ENCODE measurements at regions not wholly inside any gene's neighbourhood (a gene's known extent, or its start where the extent isn't known, plus 50 kb on each side); places are given as distances from the start of the nearest gene placed in this dataset.
A peak's percentile ranks its signal among the peaks of the same experiment; 100 is the strongest.

DNA sequence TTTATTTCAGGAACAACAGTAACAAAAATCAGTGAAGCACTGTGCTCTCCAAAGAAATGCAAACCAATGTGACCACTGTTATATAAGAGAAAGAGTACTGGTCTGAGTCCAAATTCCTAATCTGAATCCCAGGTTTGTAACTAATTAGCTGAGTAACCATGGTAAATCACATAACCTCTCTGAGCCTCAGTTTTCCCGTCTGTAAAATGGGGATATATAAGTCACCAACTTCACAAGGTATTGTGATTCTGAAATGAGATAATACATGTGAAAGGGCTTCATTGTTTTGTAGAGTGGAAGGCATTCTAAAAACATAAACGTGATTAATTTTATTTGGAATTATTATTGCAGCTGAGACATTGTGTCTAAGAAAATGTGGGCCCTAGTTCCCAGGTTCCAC lies 91.3 kb upstream of the YPEL5 start:
- Mint-ChIP-seq H3K4me3 (no peak overlapping the region), H3K27ac (no peak overlapping the region), H3K27me3 (peaks cover 30% of the 10 kb centered on the region), H3K9me3 (ENCODE audit: low read depth) (no peaks in the 10 kb centered on the region), H3K36me3 (ENCODE audit: low read depth) (no peaks in the 10 kb centered on the region), H3K4me1 (no peaks in the 10 kb centered on the region)
- ChIA-PET CTCF (no interaction called here), POLR2A (interaction anchor here (0.8 kb wide), 1 partner anchor 1089 kb away, joined by 3 read pairs; no protein-coding TSS in a partner anchor)
- intact Hi-C loops (cut with DNase I, micrococcal nuclease), result no loop called here
- ATAC-seq (no peak), DNase-seq (no peak)

DNA sequence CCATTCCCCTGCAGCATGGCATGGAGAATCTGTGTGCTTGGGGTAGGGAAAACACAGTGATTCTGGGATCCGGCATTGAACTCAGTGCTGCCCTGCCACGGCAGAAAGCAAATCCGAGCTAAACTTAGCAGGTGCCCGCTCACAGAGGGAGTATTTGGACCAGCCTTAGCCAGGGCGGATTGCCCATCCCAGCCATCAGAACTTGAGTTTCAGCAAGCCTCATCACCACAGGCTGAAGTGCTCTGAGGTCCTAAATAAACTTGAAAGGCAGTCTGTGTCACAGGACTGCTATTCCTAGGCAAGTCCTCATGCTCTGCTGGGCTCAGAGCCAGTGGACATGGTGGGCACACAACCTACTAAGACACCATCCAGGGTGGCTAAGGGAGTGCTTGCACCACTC lies 86.2 kb upstream of the YPEL5 start:
- intact Hi-C loops (cut with DNase I, micrococcal nuclease), result no loop called here
- ATAC-seq (no peak), DNase-seq (no peak)
- Mint-ChIP-seq H3K4me1 (no peaks in the 10 kb centered on the region), H3K36me3 (ENCODE audit: low read depth) (no peaks in the 10 kb centered on the region), H3K27me3 (peaks cover 24% of the 10 kb centered on the region), H3K27ac (no peak overlapping the region), H3K4me3 (no peak overlapping the region), H3K9me3 (ENCODE audit: low read depth) (peaks cover 21% of the 10 kb centered on the region)
- ChIA-PET CTCF (no interaction called here), POLR2A (no interaction called here)

DNA sequence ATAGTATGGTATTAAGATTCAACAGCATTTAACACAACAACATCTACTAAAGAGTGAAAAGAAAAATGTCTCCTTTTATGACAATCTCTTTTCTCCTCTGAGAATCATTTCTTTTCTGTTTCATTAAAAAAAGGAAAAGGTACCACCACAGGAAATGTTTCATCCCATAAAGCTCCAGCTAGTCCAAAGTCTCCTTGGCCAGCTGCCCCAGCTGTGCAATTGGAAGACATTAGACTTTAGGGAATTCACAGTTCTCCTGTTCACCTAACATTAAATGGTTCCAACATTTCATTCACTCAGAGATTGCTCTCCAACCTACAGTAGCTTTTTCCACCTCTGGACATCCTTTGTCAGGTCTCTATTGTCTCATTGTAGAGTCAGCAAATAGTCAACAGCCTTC lies 78.7 kb upstream of the YPEL5 start:
- H3K27me3 Mint-ChIP-seq, result peaks cover 17% of the 10 kb centered on the region
- no peak overlapping the region for H3K27ac Mint-ChIP-seq
- ATAC-seq (no peak), DNase-seq (no peak)
- H3K36me3 Mint-ChIP-seq (ENCODE audit: low read depth), result no peaks in the 10 kb centered on the region
- H3K4me3 Mint-ChIP-seq, result no peak overlapping the region
- CTCF ChIA-PET, result no interaction called here
- H3K9me3 Mint-ChIP-seq (ENCODE audit: low read depth), result peaks cover 18% of the 10 kb centered on the region
- POLR2A ChIA-PET, result no interaction called here
- intact Hi-C loops (cut with DNase I, micrococcal nuclease), result no loop called here
- no peaks in the 10 kb centered on the region for H3K4me1 Mint-ChIP-seq

DNA sequence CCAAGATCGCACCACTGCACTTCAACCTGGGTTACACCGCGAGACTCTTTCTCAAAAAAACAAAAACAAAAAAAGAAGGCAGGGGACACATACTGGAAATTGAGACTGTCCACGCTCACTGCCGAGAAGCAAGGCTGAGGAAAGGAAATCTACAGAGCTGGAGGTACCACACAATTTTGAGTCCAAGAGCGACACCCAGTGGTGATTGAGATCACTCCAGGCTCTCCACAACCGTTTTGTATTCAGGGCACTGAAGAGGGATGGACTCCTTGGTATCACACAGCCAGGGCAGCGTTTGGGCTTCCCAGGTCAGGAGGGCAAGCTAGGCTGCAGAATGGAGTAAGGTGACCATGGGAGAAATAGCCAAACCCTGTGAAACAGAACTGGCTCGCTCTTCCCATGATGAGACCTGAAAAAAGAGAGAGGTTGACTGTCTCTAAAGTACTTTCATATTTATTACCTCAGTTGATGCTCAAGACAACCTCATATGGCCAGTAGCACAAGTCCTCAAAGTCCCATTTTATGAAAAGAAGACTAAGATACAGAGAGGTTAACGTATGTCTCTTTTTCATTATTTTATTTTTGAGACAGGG lies 74.5 kb upstream of the YPEL5 start:
- intact Hi-C loops (cut with DNase I, micrococcal nuclease), result loop anchor here (1.0 to 5.0 kb wide), 4 partner anchors 149 to 1115 kb away; no protein-coding TSS in a partner anchor
- no peaks in the 10 kb centered on the region for H3K4me1 Mint-ChIP-seq
- H3K36me3 Mint-ChIP-seq (ENCODE audit: low read depth), result no peaks in the 10 kb centered on the region
- no peak overlapping the region for H3K27ac Mint-ChIP-seq
- peak; percentile 92 for ATAC-seq
- H3K27me3 Mint-ChIP-seq, result peaks cover 25% of the 10 kb centered on the region
- ChIA-PET CTCF (interaction anchor here (0.7 to 3.9 kb wide), 9 partner anchors 10 to 765 kb away, joined by 3 to 49 read pairs (median 4); partner anchors contain the start of gene ALK), POLR2A (interaction anchor here (0.9 kb wide), 1 partner anchor 149 kb away, joined by 3 read pairs; no protein-coding TSS in a partner anchor)
- no peak overlapping the region for H3K4me3 Mint-ChIP-seq
- no peaks in the 10 kb centered on the region for H3K9me3 Mint-ChIP-seq (ENCODE audit: low read depth)
- DNase-seq, result peak; percentile 83

DNA sequence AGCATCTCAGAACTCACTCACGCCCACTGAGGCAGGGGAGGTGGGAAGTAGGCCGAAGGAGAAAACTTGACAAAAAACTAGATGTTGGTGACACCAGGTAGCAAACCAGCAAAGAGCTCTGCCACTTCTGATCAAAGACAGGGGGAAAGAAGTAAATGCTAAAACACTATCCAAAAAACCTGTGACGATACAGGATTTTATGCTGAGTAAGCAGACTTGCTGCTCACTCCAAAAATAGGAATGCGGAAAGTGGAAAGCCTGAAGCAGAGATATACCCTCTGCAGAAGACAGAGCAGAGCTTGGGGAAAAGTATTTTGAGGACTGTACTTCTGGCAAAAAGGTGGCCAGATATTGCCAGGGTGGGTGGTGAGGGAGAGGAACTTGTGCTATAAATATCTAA lies 73.3 kb upstream of the YPEL5 start:
- no peaks in the 10 kb centered on the region for H3K4me1 Mint-ChIP-seq
- H3K36me3 Mint-ChIP-seq (ENCODE audit: low read depth), result no peaks in the 10 kb centered on the region
- DNase-seq (no peak), ATAC-seq (no peak)
- ChIA-PET CTCF (interaction anchor here (0.8 to 3.9 kb wide), 4 partner anchors 30 to 639 kb away, joined by 3 to 49 read pairs (median 4); partner anchors contain the start of gene ALK), POLR2A (no interaction called here)
- intact Hi-C loops (cut with DNase I, micrococcal nuclease), result loop anchor here in 1 of 2 experiments (5.0 kb wide), 1 partner anchor 1116 kb away; no protein-coding TSS in a partner anchor
- H3K4me3 Mint-ChIP-seq, result no peak overlapping the region
- no peaks in the 10 kb centered on the region for H3K9me3 Mint-ChIP-seq (ENCODE audit: low read depth)
- peaks cover 29% of the 10 kb centered on the region for H3K27me3 Mint-ChIP-seq
- no peak overlapping the region for H3K27ac Mint-ChIP-seq

DNA sequence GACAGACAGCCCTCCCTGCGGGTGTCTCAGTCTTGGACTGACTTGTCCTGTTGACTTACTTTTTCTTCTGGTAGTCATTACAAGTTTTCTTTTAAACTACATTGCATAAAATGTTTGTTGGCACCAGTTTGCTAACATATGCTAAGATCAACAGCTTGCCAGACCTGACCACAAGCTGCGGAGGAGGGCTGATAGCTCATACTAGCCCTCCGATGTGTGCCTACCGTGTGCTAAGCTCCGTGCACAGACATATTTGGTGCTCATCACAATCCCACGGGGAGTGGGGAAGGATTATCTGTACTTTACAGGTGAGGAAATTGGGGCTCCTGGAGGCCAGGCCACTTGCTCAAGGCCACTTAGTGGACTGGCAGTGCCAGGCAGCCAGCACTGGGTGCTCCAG lies 72.8 kb upstream of the YPEL5 start:
- ChIA-PET POLR2A (no interaction called here), CTCF (interaction anchor here (0.8 to 3.9 kb wide), 3 partner anchors 29 to 528 kb away, joined by 3 to 49 read pairs (median 4); partner anchors contain the start of gene ALK)
- Mint-ChIP-seq H3K27ac (no peak overlapping the region), H3K27me3 (peaks cover 30% of the 10 kb centered on the region), H3K9me3 (ENCODE audit: low read depth) (no peaks in the 10 kb centered on the region), H3K36me3 (ENCODE audit: low read depth) (no peaks in the 10 kb centered on the region), H3K4me3 (no peak overlapping the region), H3K4me1 (no peaks in the 10 kb centered on the region)
- intact Hi-C loops (cut with DNase I, micrococcal nuclease), result loop anchor here in 1 of 2 experiments (5.0 kb wide), 1 partner anchor 1117 kb away; no protein-coding TSS in a partner anchor
- no peak for ATAC-seq
- DNase-seq, result no peak

DNA sequence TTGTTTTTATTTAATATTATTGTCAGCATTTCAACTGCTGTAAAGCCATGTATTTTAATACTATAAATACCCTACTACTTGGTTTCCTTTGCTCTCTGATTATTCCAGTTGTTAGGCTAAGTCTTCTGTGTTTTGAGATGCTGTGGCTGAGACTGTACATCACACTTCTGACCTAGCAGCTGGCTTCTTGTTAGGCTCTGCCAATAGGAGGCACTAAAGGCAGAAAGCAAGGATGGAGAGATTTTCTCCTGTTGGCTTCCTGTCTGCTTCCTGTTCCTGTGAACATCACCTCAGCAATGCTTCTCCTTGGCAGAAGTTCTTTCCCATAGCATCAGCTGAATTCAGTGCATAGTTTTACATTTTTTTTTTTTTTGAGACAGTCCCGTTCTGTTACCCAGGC lies 68.3 kb upstream of the YPEL5 start:
- no peaks in the 10 kb centered on the region for H3K9me3 Mint-ChIP-seq (ENCODE audit: low read depth)
- H3K27me3 Mint-ChIP-seq, result peaks cover 18% of the 10 kb centered on the region
- no peaks in the 10 kb centered on the region for H3K36me3 Mint-ChIP-seq (ENCODE audit: low read depth)
- H3K27ac Mint-ChIP-seq, result no peak overlapping the region
- H3K4me1 Mint-ChIP-seq, result no peaks in the 10 kb centered on the region
- intact Hi-C loops (cut with DNase I, micrococcal nuclease), result no loop called here
- POLR2A ChIA-PET, result no interaction called here
- DNase-seq (no peak), ATAC-seq (no peak)
- H3K4me3 Mint-ChIP-seq, result no peak overlapping the region
- CTCF ChIA-PET, result interaction anchor here (0.6 kb wide), 1 partner anchor 15 kb away, joined by 3 read pairs; no protein-coding TSS in a partner anchor

DNA sequence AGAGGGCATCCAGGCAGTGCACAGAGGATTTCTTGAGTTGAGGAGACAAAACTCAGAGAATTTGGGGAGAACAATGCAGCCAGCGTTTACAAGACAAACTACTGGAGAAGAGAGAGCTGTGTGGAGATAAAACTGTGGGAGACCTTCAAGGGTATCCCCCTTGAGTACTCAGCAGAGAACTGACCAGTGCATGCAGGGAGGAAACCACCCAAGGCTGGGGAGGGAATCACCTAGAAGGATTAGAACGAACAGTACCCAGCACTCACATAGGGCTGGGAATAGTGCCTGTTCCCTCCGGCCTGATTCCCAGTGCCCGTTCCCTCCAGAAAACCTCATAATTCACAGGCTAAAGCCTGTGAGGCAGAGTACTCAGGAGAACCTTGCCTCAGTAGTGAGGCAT lies 61.9 kb upstream of the YPEL5 start:
- Mint-ChIP-seq H3K4me3 (no peak overlapping the region), H3K27me3 (peaks cover 18% of the 10 kb centered on the region), H3K9me3 (ENCODE audit: low read depth) (no peaks in the 10 kb centered on the region), H3K27ac (no peak overlapping the region), H3K4me1 (no peaks in the 10 kb centered on the region), H3K36me3 (ENCODE audit: low read depth) (no peaks in the 10 kb centered on the region)
- no peak for DNase-seq
- POLR2A ChIA-PET, result no interaction called here
- no peak for ATAC-seq
- CTCF ChIA-PET, result interaction anchor here (1.3 kb wide), 1 partner anchor 162 kb away, joined by 3 read pairs; no protein-coding TSS in a partner anchor
- intact Hi-C loops (cut with DNase I, micrococcal nuclease), result no loop called here

DNA sequence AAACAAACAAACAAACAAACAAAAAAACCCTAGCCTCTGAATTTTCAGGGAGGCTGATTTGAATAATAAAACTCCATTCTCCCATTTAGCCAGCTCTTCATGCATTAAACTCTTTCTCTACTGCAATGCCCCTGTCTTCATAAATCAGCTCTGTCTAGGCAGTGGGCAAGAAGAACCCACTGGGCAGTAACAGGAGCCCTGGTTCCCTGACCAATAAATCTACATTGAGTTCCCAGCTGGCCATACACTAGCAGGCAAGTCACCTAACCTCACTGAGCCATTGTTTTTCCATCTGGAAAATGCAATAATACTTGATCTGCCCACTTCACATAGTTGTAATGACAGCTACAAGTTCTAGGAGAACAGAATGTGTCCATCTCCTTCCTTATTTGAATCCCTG lies 57.6 kb upstream of the YPEL5 start:
- no peaks in the 10 kb centered on the region for H3K4me1 Mint-ChIP-seq
- H3K36me3 Mint-ChIP-seq (ENCODE audit: low read depth), result no peaks in the 10 kb centered on the region
- ATAC-seq (no peak), DNase-seq (no peak)
- no peak overlapping the region for H3K27ac Mint-ChIP-seq
- CTCF ChIA-PET, result interaction anchor here (0.6 to 3.1 kb wide), 5 partner anchors 9 to 622 kb away, joined by 3 to 19 read pairs (median 3); no protein-coding TSS in a partner anchor
- no peak overlapping the region for H3K4me3 Mint-ChIP-seq
- H3K27me3 Mint-ChIP-seq, result peaks cover 26% of the 10 kb centered on the region
- intact Hi-C loops (cut with DNase I, micrococcal nuclease), result no loop called here
- no peaks in the 10 kb centered on the region for H3K9me3 Mint-ChIP-seq (ENCODE audit: low read depth)
- POLR2A ChIA-PET, result no interaction called here

DNA sequence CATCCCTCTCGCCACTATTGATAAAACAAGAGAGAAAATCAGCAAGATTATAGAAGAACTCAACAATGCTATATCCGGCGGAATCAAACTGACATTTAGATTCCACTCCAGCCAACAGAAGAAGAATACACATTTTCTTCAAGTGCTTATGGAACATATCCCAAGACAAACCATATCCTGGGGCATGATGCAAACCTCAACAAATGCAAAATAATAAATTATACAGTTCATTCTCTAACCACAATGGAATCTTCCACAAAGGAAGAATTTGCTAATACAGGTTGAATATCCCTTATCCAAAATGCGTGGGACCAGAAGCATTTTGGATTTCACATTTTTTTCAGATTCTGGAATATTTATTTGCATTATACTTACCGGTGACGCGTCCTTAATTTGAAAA lies 51.4 kb upstream of the YPEL5 start:
- no peaks in the 10 kb centered on the region for H3K9me3 Mint-ChIP-seq (ENCODE audit: low read depth)
- DNase-seq, result no peak
- ATAC-seq, result no peak
- H3K4me3 Mint-ChIP-seq, result no peak overlapping the region
- H3K36me3 Mint-ChIP-seq (ENCODE audit: low read depth), result no peaks in the 10 kb centered on the region
- POLR2A ChIA-PET, result no interaction called here
- CTCF ChIA-PET, result interaction anchor here (1.1 kb wide), 1 partner anchor 20 kb away, joined by 5 read pairs; no protein-coding TSS in a partner anchor
- no peaks in the 10 kb centered on the region for H3K4me1 Mint-ChIP-seq
- peaks cover 20% of the 10 kb centered on the region for H3K27me3 Mint-ChIP-seq
- intact Hi-C loops (cut with DNase I, micrococcal nuclease), result no loop called here
- no peak overlapping the region for H3K27ac Mint-ChIP-seq

DNA sequence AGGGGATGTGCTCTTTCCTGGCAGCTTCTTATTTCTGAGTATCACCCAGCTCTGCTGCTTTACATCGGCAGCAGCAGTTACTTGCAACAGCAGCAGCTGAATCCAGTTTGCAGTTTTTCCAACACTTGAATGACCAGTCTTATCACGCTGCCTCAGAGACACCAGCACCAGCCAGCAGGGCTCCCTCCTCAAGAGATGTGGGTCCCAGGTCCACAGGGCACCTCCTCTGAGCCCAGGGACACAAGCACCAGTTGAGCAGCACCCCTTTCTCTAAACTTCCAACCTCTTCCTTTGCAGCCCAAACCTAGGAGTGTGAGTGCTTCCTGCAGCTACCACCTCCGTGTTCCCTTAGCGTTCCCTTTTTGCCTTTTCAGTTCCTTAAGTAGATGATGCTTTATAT lies 50.4 kb upstream of the YPEL5 start:
- Mint-ChIP-seq H3K27ac (no peak overlapping the region), H3K4me3 (no peak overlapping the region), H3K9me3 (ENCODE audit: low read depth) (no peaks in the 10 kb centered on the region), H3K4me1 (no peaks in the 10 kb centered on the region), H3K36me3 (ENCODE audit: low read depth) (no peaks in the 10 kb centered on the region), H3K27me3 (peaks cover 14% of the 10 kb centered on the region)
- ChIA-PET POLR2A (no interaction called here), CTCF (interaction anchor here (0.6 kb wide), 2 partner anchors 13 to 84 kb away, joined by 3 to 4 read pairs; no protein-coding TSS in a partner anchor)
- intact Hi-C loops (cut with DNase I, micrococcal nuclease), result no loop called here
- DNase-seq, result no peak
- no peak for ATAC-seq

Measured in activated CD4-positive, alpha-beta T cell treated with anti-CD3 and anti-CD28 coated beads for 36 hours (primary cell).